Body of pancreas (tissue), 4 donors: ENCODE measurements at regions not wholly inside any gene's neighbourhood (a gene's known extent, or its start where the extent isn't known, plus 50 kb on each side); places are given as distances from the start of the nearest gene placed in this dataset.

Source experiments
- ATAC-seq: fragments of 150-250 bp; one replicate; pipeline ENCODE4 v1.9.1; 2016
- DNase-seq, 4 donors: peaks; one replicate each; pipeline ENCODE4 v3.0.0-alpha.2; 2019
- H3K27ac ChIP-seq, 4 donors: fragments of 200-600 bp; sonication (generic); 1 replicate in 3 of 4; 2 replicates in 1 of 4; pipeline versions ENCODE4 v1.5.1 to v1.6.1; 2016 to 2019; ENCODE audit warnings: mild to moderate bottlenecking in 1 of 4, mixed read lengths in 1 of 4, moderate library complexity in 1 of 4
- H3K27me3 ChIP-seq, 2 donors: fragments of 200-600 bp; sonication (generic); one replicate each; pipeline ENCODE4 v1.6.0; 2016; ENCODE audit warnings: mild to moderate bottlenecking in 1 of 2
- H3K36me3 ChIP-seq, 2 donors: fragments of 200-600 bp; sonication (generic); replicated peaks in 1 of 2; 2 replicates each; pipeline ENCODE4 v1.5.1; 2016; ENCODE audit warnings: low read depth in 2 of 2; ENCODE audit not compliant: insufficient read depth in 1 of 2
- H3K4me1 ChIP-seq: fragments of 200-600 bp; sonication (generic); one replicate; pipeline ENCODE4 v1.6.0; 2016
- H3K4me3 ChIP-seq, 2 donors: fragments of 200-600 bp; sonication (generic); 1 replicate in 1 of 2; 2 replicates in 1 of 2; pipeline ENCODE4 v1.5.1; 2016 to 2019
- H3K9me3 ChIP-seq, 3 donors: fragments of 200-600 bp; sonication (generic); 1 replicate in 2 of 3; 2 replicates in 1 of 3; pipeline ENCODE4 v1.5.1; 2016
- CTCF ChIP-seq, 7 experiments: fragments of 450-650 bp in 4 of 7; fragments of 200-600 bp in 3 of 7; sonication (generic) in 3 of 7; IDR thresholded peaks; one replicate each; pipeline ENCODE4 v1.5.1; 2016 to 2019; ENCODE audit warnings: antibody characterized with exemption in 7 of 7
- POLR2A ChIP-seq, 3 donors: fragments of 450-650 bp; IDR thresholded peaks; one replicate each; pipeline ENCODE4 v1.6.1; 2016; ENCODE audit warnings: antibody characterized with exemption in 3 of 3, mild to moderate bottlenecking in 2 of 3
- WGBS, 2 donors: methylation state at CpG; one replicate each; pipeline ENCODE4 v1.1.5; 2017; 5-methylcytosine and 5-hydroxymethylcytosine counted together
- intact Hi-C: fragments of 100-400 bp; cut with DNase I; formaldehyde crosslinking; loops from one replicate; pipeline ENCODE4 v1.15.1; 2023

GRCh38 chr1:232562855-232563510 lies 67.0 kb downstream of the SIPA1L2 start:
- no peak for ATAC-seq
- Histone ChIP-seq H3K27me3 (no peaks in the 10 kb centered on the region), H3K36me3 (no peaks in the 10 kb centered on the region), H3K27ac (no peak overlapping the region), H3K4me3 (no peak overlapping the region), H3K4me1 (no peaks in the 10 kb centered on the region), H3K9me3 (no peaks in the 10 kb centered on the region)
- intact Hi-C loops, result no loop called here
- 86 to 93% methylated on average over 3 of the region's 3 CpGs for WGBS, 2 donors
- TF ChIP-seq POLR2A (IDR thresholded peaks at IDR 0.05) (no peak), CTCF (IDR thresholded peaks at IDR 0.05) (no peak)
- no peak for DNase-seq

GRCh38 chr1:232561381-232561780 lies 68.6 kb downstream of the SIPA1L2 start:
- Histone ChIP-seq H3K4me3 (no peak overlapping the region), H3K4me1 (peaks cover 4% of the 10 kb centered on the region), H3K36me3 (no peaks in the 10 kb centered on the region), H3K27ac (no peak overlapping the region), H3K9me3 (no peaks in the 10 kb centered on the region), H3K27me3 (no peaks in the 10 kb centered on the region)
- ATAC-seq, result no peak
- TF ChIP-seq CTCF (IDR thresholded peaks at IDR 0.05), result no peak
- TF ChIP-seq POLR2A (IDR thresholded peaks at IDR 0.05), result no peak
- DNase-seq, result no peak
- intact Hi-C loops, result no loop called here
- WGBS, 2 donors, result 86 to 89% methylated on average over 2 of the region's 2 CpGs

GRCh38 chr1:232560940-232561339 lies 69.0 kb downstream of the SIPA1L2 start:
- no peaks in the 10 kb centered on the region for H3K27me3 ChIP-seq
- TF ChIP-seq POLR2A (IDR thresholded peaks at IDR 0.05) (no peak), CTCF (IDR thresholded peaks at IDR 0.05) (no peak)
- ATAC-seq, result no peak
- H3K4me3 ChIP-seq, result no peak overlapping the region
- no peaks in the 10 kb centered on the region for H3K9me3 ChIP-seq
- no peak for DNase-seq
- no peak overlapping the region for H3K27ac ChIP-seq
- intact Hi-C loops, result no loop called here
- peaks cover 4% of the 10 kb centered on the region for H3K4me1 ChIP-seq
- H3K36me3 ChIP-seq, result no peaks in the 10 kb centered on the region
- 80 to 82% methylated on average over 5 of the region's 5 CpGs for whole genome bisulfite sequencing, 2 donors

- Histone ChIP-seq H3K4me1 (peaks cover 4% of the 10 kb centered on the region), H3K4me3 (no peak overlapping the region), H3K27ac (no peak overlapping the region), H3K27me3 (no peaks in the 10 kb centered on the region), H3K9me3 (no peaks in the 10 kb centered on the region), H3K36me3 (no peaks in the 10 kb centered on the region)
- ATAC-seq (no peak), DNase-seq (no peak)
- WGBS, 2 donors, result 43 to 83% methylated on average over 1 of the region's 1 CpG
- intact Hi-C loops, result no loop called here
- TF ChIP-seq CTCF (IDR thresholded peaks at IDR 0.05) (no peak), POLR2A (IDR thresholded peaks at IDR 0.05) (no peak)
These were observed 71.0 kb downstream of the SIPA1L2 start for GRCh38 chr1:232558954-232559353.

GRCh38 chr1:232557502-232558191 lies 72.3 kb downstream of the SIPA1L2 start:
- WGBS, 2 donors, result 77% methylated on average over 3 of the region's 3 CpGs
- H3K27ac ChIP-seq, result no peak overlapping the region
- peaks cover 4% of the 10 kb centered on the region for H3K4me1 ChIP-seq

More at GRCh38 chr1:232557502-232558191, 72.3 kb downstream of the SIPA1L2 start:
- TF ChIP-seq POLR2A (IDR thresholded peaks at IDR 0.05) (no peak), CTCF (IDR thresholded peaks at IDR 0.05) (no peak)
- DNase-seq, result no peak
- intact Hi-C loops, result no loop called here
- ATAC-seq, result no peak
- no peak overlapping the region for H3K4me3 ChIP-seq
- H3K27me3 ChIP-seq, result no peaks in the 10 kb centered on the region
- H3K9me3 ChIP-seq, result no peaks in the 10 kb centered on the region
- no peaks in the 10 kb centered on the region for H3K36me3 ChIP-seq
